ENCODE measurements at regions not wholly inside any gene's neighbourhood (a gene's known extent, or its start where the extent isn't known, plus 50 kb on each side); places are given as distances from the start of the nearest gene placed in this dataset.

GRCh38 chr6:118761645-118762044 is 110.3 kb upstream of the CEP85L start:
- H3K4me3 ChIP-seq (ENCODE audit: low read length), result no peak overlapping the region
- H3K4me1 ChIP-seq (ENCODE audit: control insufficient read depth, insufficient read depth, low read length), result peaks cover 2% of the 10 kb centered on the region
- H3K36me3 ChIP-seq (ENCODE audit: control insufficient read depth, insufficient read depth, low read length, severe bottlenecking), result no peaks in the 10 kb centered on the region
- no peaks in the 10 kb centered on the region for H3K9me3 ChIP-seq (ENCODE audit: control insufficient read depth, low read length)
- no peak for DNase-seq (ENCODE audit: low read depth)
- H3K27me3 ChIP-seq (replicated peaks; ENCODE audit: control insufficient read depth, insufficient read depth, low read length), result no peaks in the 10 kb centered on the region
- H3K9ac ChIP-seq (ENCODE audit: low read length), result no peak overlapping the region

- H3K9me3 ChIP-seq (ENCODE audit: control insufficient read depth, low read length), result no peaks in the 10 kb centered on the region
- no peaks in the 10 kb centered on the region for H3K36me3 ChIP-seq (ENCODE audit: control insufficient read depth, insufficient read depth, low read length, severe bottlenecking)
- H3K4me1 ChIP-seq (ENCODE audit: control insufficient read depth, insufficient read depth, low read length), result peaks cover 2% of the 10 kb centered on the region
- H3K4me3 ChIP-seq (ENCODE audit: low read length), result no peak overlapping the region
- no peak for DNase-seq (ENCODE audit: low read depth)
- H3K27me3 ChIP-seq (replicated peaks; ENCODE audit: control insufficient read depth, insufficient read depth, low read length), result peaks cover 3% of the 10 kb centered on the region
- H3K9ac ChIP-seq (ENCODE audit: low read length), result no peak overlapping the region
Measured at GRCh38 chr6:118758946-118759345, 107.6 kb upstream of the CEP85L start.

DNA sequence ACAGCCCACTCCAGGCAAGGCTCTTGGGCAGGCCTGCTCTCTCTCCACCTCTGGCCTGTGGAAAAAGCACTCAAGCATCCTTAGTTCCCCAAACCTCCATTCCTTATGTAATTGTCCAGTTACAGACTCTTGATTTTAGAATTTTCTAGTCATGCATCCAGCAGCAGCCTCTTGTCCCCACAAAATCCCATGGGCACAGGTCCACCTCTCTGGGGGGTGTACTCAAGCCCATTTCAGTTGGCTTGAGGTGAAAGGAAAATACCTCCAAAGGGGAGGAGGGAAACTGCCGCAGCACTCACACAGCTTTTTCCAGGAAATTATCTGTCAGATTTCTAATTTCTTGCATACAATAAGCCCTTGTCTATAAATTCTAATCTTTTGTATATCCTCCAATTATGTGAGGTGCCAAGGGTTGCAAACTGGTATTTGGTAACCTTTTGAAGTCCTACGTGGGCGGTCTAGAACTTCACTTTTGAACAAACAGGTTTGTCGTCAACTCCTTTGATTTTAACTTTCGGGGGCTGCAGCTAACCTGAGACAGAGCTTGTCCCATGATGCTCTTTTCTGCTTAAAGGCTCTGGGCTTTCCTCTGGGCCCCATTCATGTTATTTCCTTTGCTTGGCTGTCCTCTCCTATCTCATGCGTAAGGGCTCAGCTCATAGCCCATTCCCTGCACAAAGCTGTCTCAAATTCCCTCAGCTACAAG is 104.7 kb upstream of the CEP85L start:
- no peaks in the 10 kb centered on the region for H3K36me3 ChIP-seq (ENCODE audit: control insufficient read depth, insufficient read depth, low read length, severe bottlenecking)
- DNase-seq (ENCODE audit: low read depth), result no peak
- peaks cover 2% of the 10 kb centered on the region for H3K4me1 ChIP-seq (ENCODE audit: control insufficient read depth, insufficient read depth, low read length)
- H3K9ac ChIP-seq (ENCODE audit: low read length), result no peak overlapping the region
- H3K9me3 ChIP-seq (ENCODE audit: control insufficient read depth, low read length), result no peaks in the 10 kb centered on the region
- peaks cover 3% of the 10 kb centered on the region for H3K27me3 ChIP-seq (replicated peaks; ENCODE audit: control insufficient read depth, insufficient read depth, low read length)
- H3K4me3 ChIP-seq (ENCODE audit: low read length), result no peak overlapping the region

- H3K36me3 ChIP-seq (ENCODE audit: control insufficient read depth, insufficient read depth, low read length, severe bottlenecking), result no peaks in the 10 kb centered on the region
- peaks cover 3% of the 10 kb centered on the region for H3K27me3 ChIP-seq (replicated peaks; ENCODE audit: control insufficient read depth, insufficient read depth, low read length)
- H3K4me1 ChIP-seq (ENCODE audit: control insufficient read depth, insufficient read depth, low read length), result peaks cover 2% of the 10 kb centered on the region
- H3K4me3 ChIP-seq (ENCODE audit: low read length), result no peak overlapping the region
- no peak for DNase-seq (ENCODE audit: low read depth)
- H3K9ac ChIP-seq (ENCODE audit: low read length), result no peak overlapping the region
- H3K9me3 ChIP-seq (ENCODE audit: control insufficient read depth, low read length), result no peaks in the 10 kb centered on the region
Measured at GRCh38 chr6:118752803-118753202, 101.4 kb upstream of the CEP85L start.

- H3K27me3 ChIP-seq (replicated peaks; ENCODE audit: control insufficient read depth, insufficient read depth, low read length), result no peaks in the 10 kb centered on the region
- H3K9ac ChIP-seq (ENCODE audit: low read length), result no peak overlapping the region
- no peak overlapping the region for H3K4me3 ChIP-seq (ENCODE audit: low read length)
- no peak for DNase-seq (ENCODE audit: low read depth)
- H3K9me3 ChIP-seq (ENCODE audit: control insufficient read depth, low read length), result no peaks in the 10 kb centered on the region
- no peaks in the 10 kb centered on the region for H3K36me3 ChIP-seq (ENCODE audit: control insufficient read depth, insufficient read depth, low read length, severe bottlenecking)
- H3K4me1 ChIP-seq (ENCODE audit: control insufficient read depth, insufficient read depth, low read length), result peaks cover 2% of the 10 kb centered on the region
Measured at GRCh38 chr6:118751072-118751471, 99.7 kb upstream of the CEP85L start.

DNA sequence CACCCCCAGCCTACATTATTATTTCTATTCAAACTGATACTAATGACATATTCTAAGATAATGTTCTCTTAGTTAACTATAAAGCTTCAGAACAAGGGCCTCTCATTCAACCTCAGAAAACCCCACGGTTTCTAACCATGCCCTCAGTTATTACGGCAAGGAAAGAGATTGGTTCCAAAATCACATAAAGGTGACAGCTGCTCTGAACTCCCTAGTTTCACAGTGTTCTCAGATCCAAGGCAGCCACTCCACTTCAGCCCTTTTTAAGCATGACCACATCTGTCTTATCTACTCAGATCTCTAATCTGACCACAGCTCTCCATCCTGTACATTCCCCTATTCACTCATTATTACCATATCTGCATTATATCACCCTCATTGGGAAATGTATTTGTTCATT is 98.8 kb upstream of the CEP85L start:
- DNase-seq (ENCODE audit: low read depth), result no peak
- peaks cover 2% of the 10 kb centered on the region for H3K4me1 ChIP-seq (ENCODE audit: control insufficient read depth, insufficient read depth, low read length)
- no peak overlapping the region for H3K4me3 ChIP-seq (ENCODE audit: low read length)
- no peaks in the 10 kb centered on the region for H3K27me3 ChIP-seq (replicated peaks; ENCODE audit: control insufficient read depth, insufficient read depth, low read length)
- H3K36me3 ChIP-seq (ENCODE audit: control insufficient read depth, insufficient read depth, low read length, severe bottlenecking), result no peaks in the 10 kb centered on the region
- H3K9ac ChIP-seq (ENCODE audit: low read length), result no peak overlapping the region
- no peaks in the 10 kb centered on the region for H3K9me3 ChIP-seq (ENCODE audit: control insufficient read depth, low read length)

- Histone ChIP-seq H3K9me3 (ENCODE audit: control insufficient read depth, low read length) (no peaks in the 10 kb centered on the region), H3K4me3 (ENCODE audit: low read length) (peak overlapping the region; percentile 42), H3K9ac (ENCODE audit: low read length) (no peak overlapping the region), H3K27me3 (replicated peaks; ENCODE audit: control insufficient read depth, insufficient read depth, low read length) (no peaks in the 10 kb centered on the region), H3K36me3 (ENCODE audit: control insufficient read depth, insufficient read depth, low read length, severe bottlenecking) (no peaks in the 10 kb centered on the region), H3K4me1 (ENCODE audit: control insufficient read depth, insufficient read depth, low read length) (peaks cover 2% of the 10 kb centered on the region)
- peak; percentile 56 for DNase-seq (ENCODE audit: low read depth)
Measured at GRCh38 chr6:118748311-118749062, 97.1 kb upstream of the CEP85L start.

- Histone ChIP-seq H3K9me3 (ENCODE audit: control insufficient read depth, low read length) (no peaks in the 10 kb centered on the region), H3K4me3 (ENCODE audit: low read length) (no peak overlapping the region), H3K9ac (ENCODE audit: low read length) (no peak overlapping the region), H3K36me3 (ENCODE audit: control insufficient read depth, insufficient read depth, low read length, severe bottlenecking) (no peaks in the 10 kb centered on the region), H3K4me1 (ENCODE audit: control insufficient read depth, insufficient read depth, low read length) (peaks cover 2% of the 10 kb centered on the region), H3K27me3 (replicated peaks; ENCODE audit: control insufficient read depth, insufficient read depth, low read length) (no peaks in the 10 kb centered on the region)
- no peak for DNase-seq (ENCODE audit: low read depth)
Measured at GRCh38 chr6:118746825-118747174, 95.4 kb upstream of the CEP85L start.

DNA sequence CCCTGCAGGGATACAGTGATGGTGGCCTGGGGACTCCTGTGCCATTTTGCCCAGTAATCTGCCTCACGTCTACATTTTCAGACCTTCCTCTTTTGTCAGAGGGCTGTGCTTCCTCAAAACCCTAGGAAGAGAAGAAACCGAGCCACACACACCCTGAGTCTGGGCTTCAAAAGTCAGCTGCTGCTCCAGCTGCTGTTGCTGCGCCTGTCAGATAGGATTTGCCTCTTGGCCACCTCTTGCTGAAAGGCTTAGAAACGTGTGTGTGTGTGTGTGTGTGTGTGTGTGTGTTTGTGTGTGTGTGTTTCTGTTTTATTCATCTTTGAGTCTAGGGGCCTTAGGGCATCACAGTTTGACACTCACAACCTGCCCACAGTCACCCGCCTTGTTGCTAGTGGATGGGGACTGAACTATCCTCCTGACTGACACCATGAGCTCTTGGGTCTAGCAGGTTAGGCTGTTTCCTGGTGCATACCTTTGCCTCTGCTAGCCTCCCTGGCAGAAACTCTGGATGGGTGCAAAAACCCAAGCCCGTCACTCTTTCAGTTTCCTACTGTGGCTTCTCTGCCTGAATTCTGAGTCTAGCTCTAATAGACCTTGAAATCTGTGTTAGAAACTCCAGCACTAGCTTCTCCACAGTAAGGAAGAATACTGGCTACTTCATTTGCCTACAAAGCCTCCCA is 94.9 kb upstream of the CEP85L start:
- Histone ChIP-seq H3K9me3 (ENCODE audit: control insufficient read depth, low read length) (no peaks in the 10 kb centered on the region), H3K27me3 (replicated peaks; ENCODE audit: control insufficient read depth, insufficient read depth, low read length) (no peaks in the 10 kb centered on the region), H3K9ac (ENCODE audit: low read length) (no peak overlapping the region), H3K4me1 (ENCODE audit: control insufficient read depth, insufficient read depth, low read length) (peaks cover 2% of the 10 kb centered on the region), H3K4me3 (ENCODE audit: low read length) (no peak overlapping the region), H3K36me3 (ENCODE audit: control insufficient read depth, insufficient read depth, low read length, severe bottlenecking) (no peaks in the 10 kb centered on the region)
- DNase-seq (ENCODE audit: low read depth), result no peak

GRCh38 chr6:118745156-118745555 is 93.8 kb upstream of the CEP85L start:
- H3K27me3 ChIP-seq (replicated peaks; ENCODE audit: control insufficient read depth, insufficient read depth, low read length), result no peaks in the 10 kb centered on the region
- no peak overlapping the region for H3K4me3 ChIP-seq (ENCODE audit: low read length)
- peaks cover 2% of the 10 kb centered on the region for H3K4me1 ChIP-seq (ENCODE audit: control insufficient read depth, insufficient read depth, low read length)
- H3K36me3 ChIP-seq (ENCODE audit: control insufficient read depth, insufficient read depth, low read length, severe bottlenecking), result no peaks in the 10 kb centered on the region
- H3K9me3 ChIP-seq (ENCODE audit: control insufficient read depth, low read length), result no peaks in the 10 kb centered on the region
- no peak for DNase-seq (ENCODE audit: low read depth)
- no peak overlapping the region for H3K9ac ChIP-seq (ENCODE audit: low read length)

DNA sequence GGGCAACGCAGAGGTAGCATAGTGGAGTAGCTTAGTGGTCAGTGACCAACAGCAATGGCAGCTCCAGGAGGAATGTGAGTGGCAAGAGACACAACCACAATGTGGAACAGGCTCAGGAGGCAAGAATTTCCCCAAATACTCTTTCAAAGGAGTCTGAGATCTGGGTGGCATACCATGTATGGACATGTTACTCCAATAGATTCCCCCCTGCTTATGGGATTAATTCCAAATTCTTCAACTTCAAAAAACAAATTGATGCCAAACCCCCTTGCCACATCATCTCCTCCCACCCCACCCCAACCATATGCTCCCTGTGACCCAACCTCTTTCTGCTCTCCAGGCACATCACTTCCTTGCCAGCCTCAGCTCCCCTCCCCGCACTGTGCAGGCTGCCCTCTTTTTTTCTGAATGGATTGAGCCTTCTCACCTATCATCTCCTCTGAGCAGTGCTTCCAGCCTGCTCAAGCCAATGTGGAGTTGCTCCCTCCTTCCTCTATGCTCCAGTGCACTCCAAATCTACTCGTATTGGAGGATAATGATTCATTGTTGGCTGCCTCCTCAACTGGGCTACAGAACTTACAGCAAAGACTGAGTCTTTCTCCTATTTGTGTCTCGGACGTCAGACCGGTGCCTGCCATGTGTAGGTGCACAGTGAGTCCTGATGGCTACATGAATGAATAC is 93.0 kb upstream of the CEP85L start:
- Histone ChIP-seq H3K27me3 (replicated peaks; ENCODE audit: control insufficient read depth, insufficient read depth, low read length) (no peaks in the 10 kb centered on the region), H3K9ac (ENCODE audit: low read length) (no peak overlapping the region), H3K36me3 (ENCODE audit: control insufficient read depth, insufficient read depth, low read length, severe bottlenecking) (no peaks in the 10 kb centered on the region), H3K9me3 (ENCODE audit: control insufficient read depth, low read length) (no peaks in the 10 kb centered on the region), H3K4me1 (ENCODE audit: control insufficient read depth, insufficient read depth, low read length) (peaks cover 5% of the 10 kb centered on the region), H3K4me3 (ENCODE audit: low read length) (no peak overlapping the region)
- DNase-seq (ENCODE audit: low read depth), result peak; percentile 30

Data from adipocyte (in vitro differentiated cells).